Hypothalamus (tissue), 51 donors: ENCODE measurements at regions not wholly inside any gene's neighbourhood (a gene's known extent, or its start where the extent isn't known, plus 50 kb on each side); places are given as distances from the start of the nearest gene placed in this dataset.

Source experiments
- DNase-seq, 51 donors: peaks; one replicate each; lab custom pipeline; 2025; lab: John Stamatoyannopoulos, UW

DNA sequence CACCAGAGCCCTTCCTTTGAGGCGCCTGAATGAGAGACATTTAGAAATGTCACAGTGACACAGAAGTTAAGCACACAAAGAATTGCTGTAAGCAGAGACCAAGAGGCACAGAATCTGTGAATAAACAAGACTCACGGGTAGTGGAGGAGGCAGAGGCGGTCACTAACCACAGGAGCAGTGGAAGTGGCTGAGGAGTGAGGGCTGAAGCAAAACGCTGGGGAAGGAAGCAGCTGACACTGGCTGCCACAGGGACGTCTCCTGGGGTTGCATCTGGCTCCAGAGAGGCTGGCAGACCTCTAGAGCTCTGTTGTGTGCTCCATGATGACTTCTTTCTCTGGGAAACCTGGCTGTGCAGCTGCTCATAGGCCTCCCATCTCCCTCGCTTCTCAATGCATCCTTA, 65.0 kb upstream of the SLC2A12 start:
- peak in 29 of 51 donors; percentile 8 to 72 (median 21) for DNase-seq

GRCh38 chr6:134115715-134116074, 63.3 kb upstream of the SLC2A12 start:
- DNase-seq = peak in 35 of 51 donors; percentile 5 to 78 (median 36)

DNA sequence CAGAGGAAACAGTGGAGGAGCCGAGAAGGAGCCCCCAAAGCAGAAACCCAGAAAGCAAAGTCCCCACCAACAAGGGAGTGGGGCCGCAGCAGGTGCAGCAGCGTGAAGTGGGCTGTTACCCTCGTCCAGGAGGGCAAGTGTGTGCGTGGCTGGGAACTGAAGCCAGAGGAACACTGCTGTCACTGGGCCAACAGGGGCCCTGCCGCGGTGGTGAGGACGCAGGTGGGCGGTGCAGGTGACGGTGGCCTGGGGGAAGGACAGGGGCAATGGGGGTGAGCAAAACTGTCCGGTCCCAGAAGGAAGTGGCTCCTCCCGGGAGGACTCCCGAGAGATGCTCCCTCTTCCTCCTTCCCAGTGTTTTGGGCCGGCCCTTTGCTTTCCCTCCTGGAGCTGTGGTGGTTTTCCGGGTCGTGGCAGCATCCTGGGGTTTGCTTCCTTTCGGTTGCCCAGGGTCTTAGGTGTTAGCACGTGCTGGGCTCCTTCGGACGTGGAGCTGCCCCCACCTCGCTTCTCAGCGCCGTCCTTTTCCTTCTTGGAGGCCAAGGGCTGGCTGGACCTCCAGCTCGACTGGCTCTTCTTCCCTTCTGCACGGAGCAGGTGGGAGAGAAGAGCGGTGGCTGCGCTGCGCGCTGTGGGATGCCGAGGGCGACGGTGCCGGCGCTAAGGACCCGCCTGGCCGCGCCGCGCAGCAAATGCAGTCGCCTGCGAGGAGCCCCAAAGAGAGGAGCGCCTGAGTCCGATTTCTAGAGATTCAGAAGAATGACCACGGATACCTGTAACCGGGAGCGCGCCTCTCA, 62.7 kb upstream of the SLC2A12 start:
- peak in 3 of 51 donors; percentile 8 to 37 (median 13) for DNase-seq

GRCh38 chr6:134114489-134114888, 62.1 kb upstream of the SLC2A12 start:
- DNase-seq = no peak

- no peak for DNase-seq
These were observed 59.3 kb upstream of the SLC2A12 start for GRCh38 chr6:134111726-134112125.

DNA sequence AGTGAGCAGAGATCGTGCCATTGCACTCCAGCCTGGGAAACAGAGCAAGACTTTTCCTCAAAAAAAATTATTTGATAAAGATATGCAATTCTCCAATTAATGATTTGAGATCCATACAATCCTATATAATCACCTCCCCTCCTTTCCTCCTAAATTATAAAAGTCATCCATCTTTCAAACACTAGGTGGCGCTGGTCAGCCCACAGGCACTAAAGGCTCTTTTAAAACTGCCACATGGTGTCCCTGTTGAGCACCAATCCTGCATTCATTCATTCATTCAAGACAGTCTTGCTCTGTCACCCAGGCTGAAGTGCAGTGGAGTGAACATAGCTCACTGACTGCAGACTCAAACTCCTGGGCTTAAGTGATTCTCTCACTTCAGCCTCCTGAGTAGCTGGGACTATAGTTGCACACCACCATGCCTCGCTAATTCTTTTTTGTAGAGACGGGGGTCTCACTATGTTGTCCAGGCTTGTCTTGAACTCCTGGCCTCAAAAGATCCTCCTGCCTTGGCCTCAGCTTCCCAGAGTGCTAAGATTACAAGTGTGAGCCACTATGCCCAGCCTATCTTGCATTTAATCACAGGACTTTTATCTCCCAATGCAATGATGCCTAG, 58.7 kb upstream of the SLC2A12 start:
- DNase-seq = peak in 6 of 51 donors; percentile 2 to 33 (median 18)

GRCh38 chr6:134106702-134107101, 54.3 kb upstream of the SLC2A12 start:
- DNase-seq = no peak

DNA sequence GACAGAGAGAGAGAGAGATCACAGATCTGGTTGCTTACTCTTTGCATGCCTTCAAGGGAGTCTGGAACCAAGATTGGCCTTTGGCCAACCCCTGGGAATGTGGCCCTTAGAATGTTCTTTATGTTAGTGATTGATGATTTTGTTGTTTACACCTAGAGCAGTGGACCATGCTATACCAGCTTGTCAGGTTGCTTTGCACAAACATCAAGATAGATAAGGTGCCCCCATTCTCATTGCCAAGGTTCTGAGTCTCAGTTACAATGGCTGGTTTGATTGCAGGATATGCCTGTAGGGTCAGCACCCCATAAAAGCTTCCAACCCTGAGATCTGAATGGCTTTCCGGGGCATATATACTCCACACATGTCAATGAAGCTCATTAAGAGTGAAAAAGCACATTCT, 53.5 kb upstream of the SLC2A12 start:
- no peak for DNase-seq

GRCh38 chr6:134103006-134103405, 50.6 kb upstream of the SLC2A12 start:
- DNase-seq = no peak
